HT-29 (cell line): ENCODE measurements at regions not wholly inside any gene's neighbourhood (a gene's known extent, or its start where the extent isn't known, plus 50 kb on each side); places are given as distances from the start of the nearest gene placed in this dataset.

Experiments
- DNase-seq: peaks from one replicate; pipeline ENCODE4 v3.0.0-alpha.2; 2015; ENCODE audit warnings: low spot score

DNA sequence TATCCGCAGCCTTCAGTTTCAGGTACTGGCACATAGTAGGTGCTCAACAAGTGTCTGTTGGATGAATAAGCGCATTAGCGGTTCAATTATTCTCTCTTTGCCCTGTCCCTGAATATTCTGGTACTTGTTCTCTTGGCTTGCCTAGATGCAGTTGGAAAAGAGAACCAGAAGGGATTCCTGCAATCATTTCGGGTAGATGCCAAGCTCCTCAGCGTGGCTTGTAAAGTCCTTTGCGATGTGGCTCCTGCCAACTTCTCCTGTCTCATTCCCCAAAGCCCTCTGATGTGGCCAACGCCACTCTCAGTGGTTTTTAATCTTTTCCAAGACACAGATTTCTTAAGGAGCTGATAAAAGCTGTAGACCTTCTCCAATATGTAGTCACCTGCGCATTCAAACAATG, 230.3 kb downstream of the SUDS3 start:
- DNase-seq, result no peak

DNA sequence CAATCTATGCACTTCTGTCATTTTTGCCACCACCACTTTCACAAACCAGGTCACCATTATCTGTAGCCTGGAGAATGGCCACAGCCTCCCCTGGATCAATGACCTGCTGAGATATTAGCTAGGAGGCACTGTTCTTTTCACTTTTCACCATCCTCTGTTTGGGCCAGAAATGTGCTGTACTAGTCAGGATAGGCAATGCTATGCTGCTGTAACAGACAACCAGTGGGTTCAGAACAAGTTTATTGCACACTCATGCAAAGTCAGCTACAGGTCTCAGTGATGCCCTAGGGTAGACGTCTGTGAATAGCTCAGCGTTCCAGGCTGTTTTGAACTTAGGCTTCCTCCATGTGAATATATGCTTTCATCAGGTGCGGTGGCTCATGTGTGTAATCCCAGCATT, 231.5 kb downstream of the SUDS3 start:
- no peak for DNase-seq

DNA sequence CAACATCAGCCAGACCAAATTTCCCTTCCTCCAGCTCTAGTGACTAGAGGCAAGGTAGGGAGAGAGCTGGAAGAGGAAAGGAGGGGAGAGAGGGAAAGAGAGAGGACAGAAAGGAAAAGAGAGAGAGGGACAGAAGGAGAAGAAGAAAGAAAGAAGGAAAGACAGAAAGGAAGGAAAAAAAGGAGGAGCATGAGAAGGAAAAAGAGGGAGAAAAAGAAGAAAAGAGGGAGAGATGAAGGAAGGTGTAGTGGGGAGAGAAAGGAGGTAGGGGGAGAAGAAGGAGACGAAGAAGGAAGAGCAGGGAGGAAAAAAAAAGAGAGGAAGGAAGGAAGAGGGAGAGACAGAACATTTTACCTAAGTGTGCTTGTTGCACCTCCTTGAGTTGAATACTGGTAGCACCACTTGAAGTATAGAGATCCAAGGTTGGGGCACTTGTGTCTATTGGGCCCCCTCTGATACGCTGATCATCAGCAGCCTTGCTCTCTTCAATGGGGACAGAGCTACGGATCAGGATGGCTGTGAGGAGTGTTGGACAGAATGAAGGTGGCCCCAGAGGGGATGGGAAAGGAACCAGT, 232.5 kb downstream of the SUDS3 start:
- no peak for DNase-seq

DNA sequence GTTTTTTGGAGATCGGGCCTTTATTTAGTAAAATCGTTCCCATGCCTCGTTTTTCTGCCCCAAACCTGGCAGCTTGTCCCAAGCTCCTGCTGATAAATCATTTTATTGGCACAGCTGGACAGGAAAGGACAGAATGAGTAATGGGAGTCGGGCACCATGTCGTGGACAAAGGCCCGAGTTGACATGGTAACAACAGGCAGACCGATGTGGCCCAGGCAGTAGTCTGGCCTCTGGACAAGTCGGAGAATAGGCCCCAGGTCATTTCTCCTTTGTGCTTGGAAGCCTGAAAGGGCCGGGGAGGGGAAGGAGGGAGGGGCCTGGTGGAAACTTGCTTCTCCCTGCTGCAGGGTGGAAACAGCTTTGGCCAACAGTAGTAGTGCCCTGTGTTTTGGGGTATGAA, 234.9 kb downstream of the SUDS3 start:
- no peak for DNase-seq

DNA sequence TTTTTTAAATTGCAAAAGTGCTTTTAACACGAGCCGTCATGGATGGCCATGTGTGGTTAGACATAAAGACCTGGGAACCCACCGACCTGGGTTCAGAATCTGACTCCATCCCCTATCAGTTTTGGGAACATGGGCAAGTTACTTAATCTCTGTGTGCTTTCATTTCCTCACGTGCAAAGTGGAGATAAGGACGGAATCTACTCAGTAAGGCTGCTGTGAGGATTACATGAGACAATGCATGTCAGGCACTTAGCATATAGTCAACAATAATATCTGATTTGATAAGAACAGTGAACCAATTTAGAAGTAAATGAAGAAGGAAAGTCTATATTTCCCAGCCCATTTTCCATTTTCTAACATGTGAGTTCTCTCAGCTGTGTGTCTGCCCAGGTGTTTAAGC, 235.4 kb downstream of the SUDS3 start:
- DNase-seq, result no peak

DNA sequence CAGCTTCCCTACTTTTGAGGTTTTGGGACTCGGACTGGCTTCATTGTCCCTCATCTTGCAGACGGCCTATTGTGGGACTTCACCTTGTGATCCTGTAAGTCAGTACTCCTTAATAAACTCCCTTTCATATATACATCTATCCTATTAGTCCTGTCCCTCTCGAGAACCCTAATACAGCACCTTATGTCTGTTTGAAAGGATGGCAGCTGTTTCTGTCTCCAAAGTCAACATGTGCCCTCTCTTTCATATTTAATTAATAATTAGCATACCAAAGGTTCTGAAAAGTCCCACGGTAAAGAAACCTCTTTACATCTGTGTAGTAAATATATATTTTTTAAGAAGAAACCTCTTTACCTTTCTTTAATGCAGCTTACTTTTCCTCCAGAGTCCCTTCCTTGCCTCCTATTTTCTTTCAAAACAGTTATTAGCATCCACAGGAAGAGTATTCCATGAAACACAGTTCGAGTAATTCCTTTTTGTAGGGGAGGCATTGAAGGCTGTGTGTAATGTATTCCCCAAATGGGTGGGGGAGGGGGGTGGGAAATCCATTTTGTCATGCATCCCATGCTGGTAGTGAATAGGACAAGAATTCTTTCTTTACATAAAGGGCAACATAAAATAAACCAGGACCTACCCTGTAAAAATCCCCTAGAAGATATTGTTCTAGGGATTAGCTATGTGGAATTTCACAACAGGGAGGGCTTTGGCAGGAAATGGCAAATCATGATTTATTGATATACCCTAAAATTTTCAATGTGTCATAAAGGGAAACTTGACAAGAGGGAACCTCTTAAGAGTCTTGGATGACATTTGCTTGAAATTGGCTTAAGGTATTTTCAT, 241.5 kb downstream of the SUDS3 start:
- no peak for DNase-seq

DNA sequence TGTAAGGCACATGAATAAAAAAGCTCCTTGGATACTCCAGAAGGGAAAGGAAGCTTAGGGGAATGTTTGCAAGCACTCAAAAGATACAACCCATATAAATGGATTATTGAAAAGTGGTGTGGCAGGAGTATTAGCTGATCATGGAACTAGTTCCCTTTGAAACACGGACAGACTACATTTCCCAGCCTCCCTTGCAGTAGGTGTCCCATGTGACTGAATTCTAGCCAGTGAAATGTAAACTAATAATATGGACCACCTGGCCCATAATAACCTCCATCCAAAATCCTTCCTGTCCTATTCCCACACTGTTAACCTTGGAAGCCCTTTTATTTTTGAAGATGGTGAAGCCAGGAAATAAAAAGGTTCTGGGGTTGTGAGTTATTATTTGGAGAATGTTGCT, 242.3 kb downstream of the SUDS3 start:
- DNase-seq, result no peak

DNA sequence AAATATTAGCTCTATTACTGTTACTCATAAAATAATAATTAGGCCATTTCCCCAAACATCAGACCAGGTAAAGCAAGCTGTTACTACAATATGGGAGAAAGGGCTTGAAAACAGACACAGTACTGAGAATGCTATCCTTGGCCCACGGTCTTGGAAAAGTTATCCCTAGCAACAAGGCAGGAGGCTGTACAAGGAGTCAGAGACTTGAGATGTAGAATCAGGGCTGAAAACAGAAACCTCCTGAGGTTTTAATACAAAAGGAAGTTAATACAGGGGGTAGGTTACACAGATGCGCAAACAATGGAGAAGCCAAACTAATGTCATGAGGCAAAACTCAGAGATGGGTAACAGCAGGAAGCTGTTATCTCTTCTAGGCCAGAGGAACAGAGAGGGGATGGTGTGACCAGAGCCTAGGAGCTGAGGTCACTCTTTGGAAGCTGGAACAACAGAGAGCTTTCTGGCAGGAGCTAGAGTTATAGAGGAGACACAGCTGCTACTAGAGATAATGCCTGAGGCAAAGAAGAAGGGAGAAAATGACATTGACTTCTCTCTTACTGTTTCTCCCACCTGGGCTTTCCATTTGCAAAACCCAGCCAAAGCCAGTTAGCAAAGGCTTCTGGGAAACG, 248.8 kb downstream of the SUDS3 start:
- DNase-seq, result no peak

DNA sequence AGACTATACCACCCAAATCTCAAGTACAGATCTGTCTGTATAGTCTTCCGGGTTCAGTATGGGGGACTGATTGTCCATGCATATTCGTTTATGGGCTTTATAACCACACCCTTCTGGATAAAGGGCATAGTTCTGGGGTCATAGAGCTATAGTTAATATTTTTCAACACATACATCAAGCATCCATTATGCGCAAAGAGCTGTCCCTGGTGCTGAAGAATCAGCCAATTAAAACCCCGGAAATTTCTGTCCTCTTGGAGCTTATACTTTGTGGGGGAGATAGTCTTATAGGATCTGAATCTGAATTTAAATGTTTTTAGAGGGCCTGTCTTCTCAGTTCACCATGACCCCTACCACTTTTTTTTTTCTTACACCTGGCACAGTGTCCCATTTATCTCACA, 256.7 kb downstream of the SUDS3 start:
- DNase-seq, result no peak

DNA sequence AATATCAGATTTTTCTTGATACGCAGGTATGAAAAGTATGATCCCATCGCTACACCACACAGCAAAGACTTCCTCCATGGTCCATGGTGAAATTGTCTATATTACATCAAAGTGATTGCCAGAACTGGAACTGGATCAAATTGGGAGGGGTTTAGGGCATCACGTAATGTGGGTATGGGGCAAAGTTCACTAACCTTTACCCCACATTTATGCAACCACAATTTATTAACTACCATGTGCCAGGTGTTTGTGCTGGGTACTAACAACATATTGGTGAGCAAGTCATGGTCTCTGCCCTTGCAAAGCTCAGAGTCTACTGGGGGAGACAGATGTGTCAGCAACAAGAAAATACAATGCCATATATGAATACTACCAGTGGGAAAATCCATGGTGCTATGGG, 258.9 kb downstream of the SUDS3 start:
- DNase-seq, result no peak

DNA sequence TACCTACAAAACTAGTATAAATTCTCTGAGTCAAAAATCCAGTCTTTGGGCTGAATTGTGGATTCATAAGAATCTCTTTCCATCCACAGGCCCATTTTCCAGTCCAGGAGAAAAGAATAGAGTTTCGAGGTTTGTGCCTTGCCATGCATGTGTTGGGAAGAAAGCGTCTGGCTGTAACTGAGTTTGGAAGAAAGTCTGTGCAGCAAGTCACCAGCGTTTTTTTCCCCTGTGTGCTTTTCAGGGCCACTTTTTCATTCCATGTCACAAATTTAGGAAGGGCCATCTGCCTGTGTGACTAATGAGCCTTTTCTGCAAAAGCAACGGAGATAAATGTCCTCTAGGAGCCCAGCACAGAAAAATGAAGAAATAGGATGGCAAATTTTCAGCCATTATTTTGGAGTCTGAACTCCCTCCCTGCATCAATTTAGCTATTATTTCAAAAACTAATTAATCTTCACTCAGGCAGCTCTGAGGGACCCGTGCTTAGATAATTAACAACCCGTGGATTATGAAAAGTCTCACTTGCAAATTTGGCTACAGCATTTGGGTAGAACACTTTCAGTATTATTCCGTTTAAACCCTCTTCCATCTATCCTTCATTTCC, 261.5 kb downstream of the SUDS3 start:
- no peak for DNase-seq

DNA sequence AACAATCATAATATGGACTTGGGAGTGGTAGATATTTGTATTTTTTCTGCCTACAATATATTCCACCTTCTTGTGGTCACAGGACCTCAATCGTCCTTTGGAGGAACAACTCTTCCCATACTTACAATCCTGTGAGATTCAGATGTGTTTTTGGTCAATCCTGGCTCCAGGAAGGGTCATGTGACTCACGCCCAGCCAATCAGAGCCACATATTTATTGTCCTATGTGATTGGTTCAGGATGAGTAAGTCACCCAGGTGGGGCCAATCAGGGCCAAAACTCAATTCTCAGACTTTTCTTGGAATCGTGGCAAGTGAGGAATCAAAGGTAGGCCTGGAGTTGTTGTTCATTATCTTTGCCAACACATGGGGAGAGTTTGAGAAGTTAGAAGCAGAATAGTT, 264.9 kb downstream of the SUDS3 start:
- no peak for DNase-seq

DNA sequence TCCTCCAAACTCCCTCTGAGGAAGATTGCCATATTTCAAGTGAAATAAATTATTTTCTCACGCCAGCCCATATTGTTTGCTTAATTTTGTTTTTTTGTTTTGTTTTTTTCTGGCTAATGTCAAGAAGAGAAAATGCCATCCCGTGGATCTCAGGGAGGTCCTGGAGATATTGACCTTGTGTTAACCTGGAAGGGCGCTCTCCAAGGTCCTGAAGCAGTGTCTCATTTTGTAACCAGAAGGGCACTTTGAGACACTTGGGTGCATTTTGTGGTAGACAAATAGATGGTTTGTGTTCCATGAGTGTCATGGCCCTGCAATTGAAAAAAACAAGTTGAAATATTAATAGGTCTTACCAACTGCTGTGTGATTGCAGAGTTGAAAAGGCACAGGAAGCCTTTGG, 268.9 kb downstream of the SUDS3 start:
- peak; percentile 40 for DNase-seq

DNA sequence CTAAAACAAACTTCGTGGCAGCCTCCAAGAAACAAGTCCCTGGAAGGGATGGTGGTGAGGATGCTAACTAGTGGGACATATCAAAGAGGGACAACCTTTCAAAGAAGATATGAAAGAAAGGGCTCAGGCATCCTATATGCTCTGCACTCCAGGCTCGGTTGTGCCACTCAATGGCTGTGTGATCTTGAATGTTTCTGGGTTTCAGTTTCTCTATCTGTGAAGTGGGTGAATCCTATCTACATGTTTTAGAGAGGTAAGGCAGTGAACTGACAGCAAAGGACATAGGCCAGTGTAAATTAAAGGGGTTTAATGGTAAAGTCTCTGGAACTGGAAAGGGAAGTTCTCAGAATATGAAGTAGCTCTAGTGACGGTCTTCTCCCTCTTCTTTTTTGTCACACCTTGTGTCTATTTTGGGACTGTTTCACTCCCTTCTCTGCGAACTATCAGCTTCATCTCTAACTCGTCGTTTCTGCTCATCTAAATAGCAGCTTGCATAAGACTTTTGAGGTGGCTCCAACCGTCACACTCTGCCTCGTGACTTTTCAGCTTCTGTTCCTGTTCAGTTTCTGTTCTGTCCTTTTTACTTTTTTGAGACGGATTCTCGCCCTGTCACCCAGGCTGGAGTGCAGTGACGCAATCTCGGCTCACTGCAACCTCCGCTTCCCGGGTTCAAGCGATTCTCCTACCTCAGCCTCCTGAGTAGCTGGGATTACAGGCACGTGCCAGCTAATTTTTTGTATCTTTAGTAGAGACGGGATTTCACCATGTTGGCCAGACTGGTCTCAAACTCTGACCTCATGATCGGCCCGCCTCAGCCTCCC, 273.6 kb downstream of the SUDS3 start:
- no peak for DNase-seq

DNA sequence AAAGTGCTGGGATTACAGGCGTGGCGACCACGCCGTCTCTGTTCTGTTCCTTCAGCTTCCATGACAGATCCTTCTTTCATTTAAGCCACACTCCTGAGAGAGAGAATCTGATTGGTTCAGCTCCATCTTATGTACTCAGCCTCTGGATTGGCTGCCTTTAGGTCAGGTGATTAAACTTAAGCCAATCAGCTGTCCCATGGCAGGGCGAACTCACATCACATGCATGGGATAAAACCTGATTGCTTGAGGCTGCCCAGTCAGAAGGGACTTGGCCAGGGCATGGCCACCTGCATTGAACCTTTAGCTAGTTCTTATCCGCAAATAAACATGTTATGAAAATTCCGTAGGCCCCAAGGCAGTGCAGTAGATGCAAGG, 274.2 kb downstream of the SUDS3 start:
- peak; percentile 1 for DNase-seq

DNA sequence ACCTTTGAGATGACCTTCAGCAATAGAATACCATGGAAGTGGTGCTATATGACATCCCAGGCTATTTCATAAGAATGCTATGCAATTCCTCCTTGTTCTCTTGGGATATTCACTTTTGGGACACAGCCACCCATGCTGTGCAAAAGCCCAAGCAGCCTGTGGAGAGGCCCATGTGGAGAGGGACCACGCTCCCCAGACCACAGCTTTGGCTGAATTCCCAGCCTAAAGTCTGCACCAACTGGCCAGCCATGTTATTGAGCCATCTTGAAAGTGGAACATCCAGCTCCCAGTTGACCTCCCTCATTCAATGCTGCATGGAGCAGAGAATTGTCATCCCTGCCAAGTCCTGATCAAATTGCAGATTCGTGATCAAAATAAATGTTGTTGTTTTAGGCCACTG, 275.1 kb downstream of the SUDS3 start:
- no peak for DNase-seq

DNA sequence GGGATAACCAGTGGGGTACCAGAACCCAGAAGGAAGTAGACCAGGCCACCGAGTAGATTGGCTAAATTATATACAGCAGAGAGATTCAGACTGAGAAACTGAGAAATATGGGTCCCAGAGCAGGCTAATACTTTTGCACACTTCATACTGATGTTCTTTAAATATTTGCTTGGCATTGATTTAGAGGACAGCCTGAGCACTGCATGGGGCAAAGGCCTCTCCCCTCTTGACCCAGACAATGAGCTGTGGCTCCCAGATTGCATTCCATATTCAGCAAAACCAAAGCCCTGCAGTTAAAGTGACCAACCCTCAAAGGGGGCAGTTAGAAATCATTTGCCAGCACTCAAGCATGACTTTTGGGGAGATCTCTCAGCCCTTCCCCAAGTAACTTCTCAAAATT, 279.2 kb downstream of the SUDS3 start:
- no peak for DNase-seq

DNA sequence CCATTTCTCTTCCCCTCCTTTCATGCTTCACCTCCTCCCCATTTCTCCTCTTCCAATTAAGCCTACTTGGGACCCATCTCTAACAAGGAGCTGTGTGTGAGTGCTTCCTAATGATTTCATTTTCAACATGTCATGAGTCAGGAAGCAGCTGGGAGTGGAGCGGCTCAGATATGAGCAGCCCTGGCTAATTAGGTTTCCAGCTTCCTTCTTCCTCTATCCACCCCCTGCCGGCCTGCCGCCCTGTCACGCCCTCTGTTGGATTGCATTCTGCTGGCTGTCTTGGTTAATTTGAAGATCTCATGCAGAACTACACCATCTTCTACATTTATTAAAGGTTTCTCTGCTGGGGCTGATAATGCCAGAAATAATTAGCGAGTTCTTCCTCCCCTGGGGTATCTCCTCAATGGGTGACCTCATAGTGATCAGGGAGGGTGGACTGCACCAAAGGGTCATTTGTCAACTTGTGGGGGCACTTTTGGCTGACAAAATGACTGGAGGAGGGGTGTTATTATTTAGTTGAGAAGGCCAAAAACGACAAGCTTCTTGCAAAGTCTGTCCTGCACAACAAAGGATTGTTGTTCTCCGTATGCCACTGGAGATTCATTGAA, 300.9 kb upstream of the SRRM4 start:
- peak; percentile 4 for DNase-seq

DNA sequence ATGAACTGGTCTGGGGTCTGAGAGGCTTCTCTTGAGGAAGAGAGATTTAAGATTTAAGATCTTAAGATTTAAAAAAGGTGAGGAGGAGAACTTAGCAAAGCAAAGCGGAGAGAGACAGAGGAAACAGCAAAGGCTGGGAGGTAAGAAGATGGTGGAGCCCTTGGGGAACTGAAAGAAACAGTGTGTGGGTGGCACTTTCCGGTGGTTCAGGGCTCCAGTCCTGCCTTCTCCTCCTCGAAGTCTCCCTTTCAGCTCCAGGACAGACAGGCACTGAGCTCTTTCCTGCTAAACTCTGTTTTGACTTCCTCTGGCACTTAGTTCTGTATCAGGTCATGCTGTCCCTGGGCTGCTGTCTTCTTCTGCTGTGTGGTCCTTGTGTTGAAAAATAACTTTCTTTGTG, 298.7 kb upstream of the SRRM4 start:
- no peak for DNase-seq

DNA sequence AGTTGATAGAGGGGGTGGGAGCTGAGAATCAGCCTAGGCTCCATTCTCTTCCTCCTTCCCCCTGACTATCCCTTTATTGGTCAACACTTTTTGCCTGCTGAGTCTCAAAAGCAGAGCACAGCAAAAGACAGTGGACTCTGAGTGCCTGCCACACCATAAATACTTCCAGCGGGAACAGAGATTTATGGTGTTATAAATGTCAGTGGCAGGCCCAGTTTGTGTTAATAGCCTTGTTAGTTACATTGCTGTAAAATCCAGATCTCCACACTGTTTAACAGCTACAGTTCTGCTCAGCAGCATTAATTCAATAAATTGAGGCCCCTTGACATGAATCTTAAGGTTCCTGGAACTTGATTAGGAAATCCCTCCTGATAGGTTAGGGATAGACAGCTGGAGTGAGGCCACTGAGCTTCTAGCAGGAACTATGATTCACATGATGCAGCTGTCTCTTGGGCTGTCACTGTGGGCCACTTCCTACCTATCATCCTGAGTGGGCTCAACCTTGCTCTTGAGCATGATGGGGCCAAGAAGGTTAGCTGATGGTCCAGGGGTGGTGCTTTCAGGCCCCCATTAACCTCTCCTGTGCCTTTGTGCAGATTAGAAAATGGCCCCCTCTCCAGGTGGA, 295.2 kb upstream of the SRRM4 start:
- no peak for DNase-seq

DNA sequence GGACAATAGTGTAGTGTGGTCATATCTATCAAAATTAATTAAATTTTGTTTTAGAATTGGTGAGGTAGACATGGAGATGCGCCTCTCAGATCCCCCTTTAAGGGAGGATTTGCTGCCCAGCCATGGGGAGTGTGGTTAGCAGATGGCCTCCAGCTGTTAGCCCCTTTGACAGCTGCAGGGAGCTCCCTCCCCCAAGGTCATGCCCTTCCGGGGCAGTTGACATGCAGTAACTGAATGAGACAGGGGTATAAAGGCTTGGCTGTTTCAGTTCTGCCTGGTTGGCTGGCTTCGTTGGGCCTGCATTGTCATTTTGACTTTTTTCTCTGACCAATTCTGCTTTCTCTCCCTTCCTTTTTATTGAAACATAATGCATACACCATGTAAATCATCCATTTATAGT, 291.5 kb upstream of the SRRM4 start:
- no peak for DNase-seq
